Neutrophil (primary cell): ENCODE measurements at regions not wholly inside any gene's neighbourhood (a gene's known extent, or its start where the extent isn't known, plus 50 kb on each side); places are given as distances from the start of the nearest gene placed in this dataset.

ENCODE experiments used
- H3K27ac ChIP-seq: fragments of 200-600 bp; sonication (generic); 2 replicates; pipeline ENCODE4 v1.5.1; 2016; ENCODE audit warnings: mild to moderate bottlenecking, moderate library complexity
- H3K27me3 ChIP-seq: fragments of 200-600 bp; sonication (generic); 2 replicates; pipeline ENCODE4 v1.6.0; 2016; ENCODE audit warnings: mild to moderate bottlenecking
- H3K36me3 ChIP-seq: fragments of 200-600 bp; sonication (generic); 2 replicates; pipeline ENCODE4 v1.5.1; 2017
- H3K4me1 ChIP-seq, 2 experiments: fragments of 200-600 bp in 1 of 2; sonication (generic) in 1 of 2; 1 replicate in 1 of 2; 2 replicates in 1 of 2; pipeline versions ENCODE4 v1.5.1 to v1.6.1; 2013 to 2016; ENCODE audit warnings: low read depth in 1 of 2, low read length in 1 of 2, mild to moderate bottlenecking in 1 of 2, moderate library complexity in 1 of 2; ENCODE audit not compliant: control insufficient read depth in 1 of 2, insufficient read depth in 1 of 2
- H3K4me3 ChIP-seq, 2 experiments: fragments of 200-600 bp in 1 of 2; sonication (generic) in 1 of 2; 1 replicate in 1 of 2; 2 replicates in 1 of 2; pipeline ENCODE4 v1.5.1; 2013 to 2016; ENCODE audit warnings: low read depth in 1 of 2, low read length in 1 of 2, mild to moderate bottlenecking in 1 of 2, moderate library complexity in 1 of 2
- H3K9me3 ChIP-seq: fragments of 200-600 bp; sonication (generic); 2 replicates; pipeline ENCODE4 v1.5.1; 2016
- TF ChIP-seq, protein P1 (sequence below): fragments of 200-600 bp; sonication (generic); IDR thresholded peaks from 2 replicates; pipeline ENCODE4 v1.5.1; 2016; ENCODE audit warnings: antibody characterized with exemption

- H3K27me3 ChIP-seq, result no peaks in the 10 kb centered on the region
- H3K27ac ChIP-seq, result no peak overlapping the region
- no peaks in the 10 kb centered on the region for H3K36me3 ChIP-seq
- H3K4me1 ChIP-seq, result no peaks in the 10 kb centered on the region
- no peaks in the 10 kb centered on the region for H3K9me3 ChIP-seq
- TF ChIP-seq, protein P1, sequence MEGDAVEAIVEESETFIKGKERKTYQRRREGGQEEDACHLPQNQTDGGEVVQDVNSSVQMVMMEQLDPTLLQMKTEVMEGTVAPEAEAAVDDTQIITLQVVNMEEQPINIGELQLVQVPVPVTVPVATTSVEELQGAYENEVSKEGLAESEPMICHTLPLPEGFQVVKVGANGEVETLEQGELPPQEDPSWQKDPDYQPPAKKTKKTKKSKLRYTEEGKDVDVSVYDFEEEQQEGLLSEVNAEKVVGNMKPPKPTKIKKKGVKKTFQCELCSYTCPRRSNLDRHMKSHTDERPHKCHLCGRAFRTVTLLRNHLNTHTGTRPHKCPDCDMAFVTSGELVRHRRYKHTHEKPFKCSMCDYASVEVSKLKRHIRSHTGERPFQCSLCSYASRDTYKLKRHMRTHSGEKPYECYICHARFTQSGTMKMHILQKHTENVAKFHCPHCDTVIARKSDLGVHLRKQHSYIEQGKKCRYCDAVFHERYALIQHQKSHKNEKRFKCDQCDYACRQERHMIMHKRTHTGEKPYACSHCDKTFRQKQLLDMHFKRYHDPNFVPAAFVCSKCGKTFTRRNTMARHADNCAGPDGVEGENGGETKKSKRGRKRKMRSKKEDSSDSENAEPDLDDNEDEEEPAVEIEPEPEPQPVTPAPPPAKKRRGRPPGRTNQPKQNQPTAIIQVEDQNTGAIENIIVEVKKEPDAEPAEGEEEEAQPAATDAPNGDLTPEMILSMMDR, result no peak
- no peak overlapping the region for H3K4me3 ChIP-seq
These were observed 210.6 kb upstream of the RXFP2 start for GRCh38 chr13:31528758-31529157.

GRCh38 chr13:31530922-31531321 lies 208.4 kb upstream of the RXFP2 start:
- Histone ChIP-seq H3K27ac (no peak overlapping the region), H3K36me3 (no peaks in the 10 kb centered on the region), H3K27me3 (peaks cover 9% of the 10 kb centered on the region), H3K4me3 (no peak overlapping the region), H3K9me3 (no peaks in the 10 kb centered on the region), H3K4me1 (no peaks in the 10 kb centered on the region)
- TF ChIP-seq, protein P1, result no peak

DNA sequence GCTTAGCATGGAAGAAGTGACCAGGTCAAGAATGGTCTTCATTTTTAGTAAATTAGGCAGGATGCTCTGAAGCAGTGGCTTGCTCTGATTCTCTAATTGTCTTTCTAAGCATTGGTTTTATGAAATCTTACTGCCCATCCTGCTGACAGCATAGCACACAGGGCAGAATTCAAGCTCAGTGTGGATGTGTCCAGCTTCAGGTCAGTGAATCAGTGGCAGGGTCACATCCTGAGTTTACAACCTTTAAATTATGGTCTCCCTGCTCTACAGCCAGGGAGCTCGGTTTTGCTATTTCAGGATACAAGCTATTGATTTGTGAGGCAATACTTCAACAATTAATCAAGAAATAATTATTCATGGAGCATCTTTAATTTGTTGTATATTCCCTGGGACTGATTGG lies 202.3 kb upstream of the RXFP2 start:
- TF ChIP-seq, protein P1, result no peak
- peaks cover 23% of the 10 kb centered on the region for H3K27me3 ChIP-seq
- no peak overlapping the region for H3K27ac ChIP-seq
- no peaks in the 10 kb centered on the region for H3K9me3 ChIP-seq
- no peaks in the 10 kb centered on the region for H3K4me1 ChIP-seq
- no peaks in the 10 kb centered on the region for H3K36me3 ChIP-seq
- H3K4me3 ChIP-seq, result no peak overlapping the region

DNA sequence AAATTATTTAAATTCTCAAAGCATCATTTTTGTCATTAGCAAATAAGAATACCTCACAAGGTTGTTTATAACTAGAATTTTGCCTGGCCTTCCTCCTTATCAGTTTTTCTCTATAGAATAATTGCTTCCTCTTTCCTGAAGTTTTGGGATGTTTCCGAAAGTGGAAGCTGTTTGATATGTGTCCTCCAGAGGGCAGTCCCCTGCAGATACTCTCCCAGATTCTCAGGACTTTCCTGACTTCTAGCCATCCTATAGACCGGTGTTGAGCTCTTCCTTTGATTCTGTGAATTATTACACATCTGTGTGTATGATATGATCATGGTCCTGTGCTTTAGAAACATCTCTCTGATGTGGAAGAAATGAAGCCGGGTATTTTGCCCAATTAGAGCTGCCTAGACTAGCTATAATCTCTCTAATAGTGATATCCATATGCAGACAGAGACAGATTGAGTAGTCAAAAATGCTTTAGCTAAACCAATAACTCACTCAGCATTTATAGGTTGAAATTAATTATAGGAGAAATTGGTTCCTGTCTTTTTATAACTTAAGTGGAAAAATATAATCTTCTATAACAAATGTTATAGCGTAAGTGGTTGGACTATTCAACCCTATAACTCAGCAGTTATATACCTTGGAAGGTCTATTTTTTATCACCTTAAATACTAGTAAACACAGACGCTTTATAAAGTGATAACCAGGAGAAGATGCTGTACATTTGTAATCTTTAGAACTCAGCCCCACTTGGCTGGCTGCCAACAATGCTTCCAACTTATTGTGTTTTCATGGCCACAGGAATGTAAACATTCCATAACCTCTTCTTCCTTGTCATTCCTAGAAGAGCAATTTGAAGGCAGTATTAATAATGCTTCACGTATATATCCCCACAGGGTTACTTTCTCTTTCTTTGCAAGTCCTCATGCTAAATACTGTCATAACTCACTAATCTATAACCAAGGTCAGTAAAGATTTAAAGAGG lies 201.0 kb upstream of the RXFP2 start:
- H3K27me3 ChIP-seq, result peaks cover 23% of the 10 kb centered on the region
- TF ChIP-seq, protein P1, result no peak
- H3K36me3 ChIP-seq, result no peaks in the 10 kb centered on the region

GRCh38 chr13:31540281-31540680 lies 199.0 kb upstream of the RXFP2 start:
- TF ChIP-seq, protein P1, result no peak
- Histone ChIP-seq H3K36me3 (no peaks in the 10 kb centered on the region), H3K27me3 (peaks cover 19% of the 10 kb centered on the region), H3K9me3 (no peaks in the 10 kb centered on the region), H3K27ac (no peak overlapping the region), H3K4me3 (no peak overlapping the region), H3K4me1 (no peaks in the 10 kb centered on the region)

More for the DNA sequence above, 201.0 kb upstream of the RXFP2 start:
- no peaks in the 10 kb centered on the region for H3K9me3 ChIP-seq
- no peak overlapping the region for H3K27ac ChIP-seq
- no peak overlapping the region for H3K4me3 ChIP-seq
- H3K4me1 ChIP-seq, result no peaks in the 10 kb centered on the region
